Suppressor macrophage (primary cell): ENCODE measurements at regions not wholly inside any gene's neighbourhood (a gene's known extent, or its start where the extent isn't known, plus 50 kb on each side); places are given as distances from the start of the nearest gene placed in this dataset.

Experiments
- DNase-seq, 4 experiments: peaks; one replicate each; pipeline ENCODE4 v3.0.0-alpha.2; 2020 to 2022

DNA sequence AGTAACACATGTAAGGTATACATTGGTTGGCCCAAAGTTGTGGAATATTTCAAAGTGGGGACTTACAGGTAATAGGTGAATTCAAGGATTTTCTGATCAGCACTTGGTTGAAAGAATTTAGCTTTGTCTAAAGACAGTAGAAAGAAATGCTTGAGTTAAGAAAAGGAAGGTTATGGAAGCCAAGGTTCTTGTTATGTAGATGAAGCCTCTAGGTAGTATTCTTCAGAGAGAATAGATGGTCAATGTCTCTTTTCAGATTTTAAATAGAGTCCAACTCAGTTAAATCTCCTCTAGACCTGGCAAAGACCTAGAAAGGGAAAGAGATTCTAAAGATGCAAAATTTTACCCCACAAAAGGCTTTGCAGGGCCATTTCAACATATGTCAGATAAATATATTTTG, 157.4 kb downstream of the ANKRD30B start:
- no peak for DNase-seq

DNA sequence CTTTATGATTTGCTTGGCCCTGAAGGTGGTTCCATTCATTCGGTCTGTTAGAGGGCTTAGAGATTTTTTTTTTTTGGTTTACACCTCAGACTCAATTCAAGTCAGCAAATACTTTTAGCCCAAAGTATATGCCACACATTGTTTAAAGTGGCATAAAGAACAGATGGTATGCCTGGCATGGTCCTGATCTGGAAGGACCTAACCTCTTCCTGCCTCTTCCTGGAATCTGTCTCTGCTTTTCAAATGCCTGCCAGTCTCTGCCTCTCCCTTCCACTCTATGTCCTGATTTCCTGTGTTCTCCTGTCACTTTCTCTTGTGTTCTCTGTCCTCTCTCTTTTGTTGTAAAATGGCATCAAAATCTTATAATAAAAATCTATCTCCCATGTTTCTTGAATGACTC, 158.0 kb downstream of the ANKRD30B start:
- DNase-seq: no peak

DNA sequence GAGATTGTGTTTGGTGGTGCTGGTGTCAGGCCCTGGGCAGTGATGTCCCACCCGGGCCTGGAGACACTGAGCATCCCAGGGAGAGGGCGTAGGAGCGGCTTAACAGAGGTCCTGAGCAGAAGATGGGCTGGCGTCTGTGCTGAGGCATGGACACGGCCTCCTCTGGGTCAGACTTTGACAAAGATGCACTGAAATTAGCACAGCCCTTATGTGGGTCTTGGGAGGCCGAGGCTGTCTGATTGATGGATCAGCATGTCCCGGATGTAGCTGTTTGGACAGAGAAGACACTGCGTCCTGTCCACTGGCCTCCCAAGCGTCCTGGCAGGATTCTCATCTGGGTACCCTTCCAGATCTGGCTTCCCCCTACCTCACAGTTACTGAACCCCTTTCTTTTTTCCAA, 159.4 kb downstream of the ANKRD30B start:
- DNase-seq: no peak

DNA sequence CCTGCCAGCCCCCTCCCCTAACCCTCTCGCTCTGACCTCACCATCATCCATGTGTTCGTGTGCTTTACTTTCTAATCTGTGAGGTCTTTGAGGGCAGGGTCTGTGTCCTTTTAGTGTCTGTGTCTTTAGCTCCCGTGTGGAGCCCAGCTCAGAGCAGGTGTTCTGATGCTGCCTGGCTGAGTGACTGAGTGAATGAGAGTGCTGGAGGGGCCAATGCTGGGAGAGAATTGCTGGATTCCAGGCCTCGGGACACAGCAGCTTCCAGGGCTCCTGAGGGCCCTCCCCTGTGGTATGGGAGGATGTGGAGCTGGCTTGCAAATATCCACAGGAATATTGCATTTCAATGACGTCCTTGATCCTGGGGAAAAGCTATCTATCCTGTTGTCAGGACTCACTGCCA, 160.6 kb downstream of the ANKRD30B start:
- no peak for DNase-seq

DNA sequence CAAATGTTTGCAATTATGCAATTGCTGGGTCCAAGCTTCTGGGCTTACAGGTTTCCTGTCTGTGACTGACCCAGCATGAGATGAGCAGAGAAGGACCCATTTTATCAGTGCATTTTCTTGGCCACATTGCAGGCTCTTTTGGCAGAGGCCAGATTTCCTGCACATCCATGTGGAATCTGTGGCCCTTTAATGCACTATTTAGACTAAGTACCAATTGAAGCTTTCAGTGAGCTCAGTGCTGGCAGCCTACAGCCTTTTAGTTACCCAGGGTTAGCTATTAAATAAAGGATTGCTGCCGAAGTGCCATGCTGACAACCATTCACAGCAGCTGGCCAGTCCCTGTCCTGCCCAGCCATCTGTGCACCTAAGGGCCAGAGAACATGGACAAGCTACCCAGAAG, 165.0 kb downstream of the ANKRD30B start:
- DNase-seq: no peak

DNA sequence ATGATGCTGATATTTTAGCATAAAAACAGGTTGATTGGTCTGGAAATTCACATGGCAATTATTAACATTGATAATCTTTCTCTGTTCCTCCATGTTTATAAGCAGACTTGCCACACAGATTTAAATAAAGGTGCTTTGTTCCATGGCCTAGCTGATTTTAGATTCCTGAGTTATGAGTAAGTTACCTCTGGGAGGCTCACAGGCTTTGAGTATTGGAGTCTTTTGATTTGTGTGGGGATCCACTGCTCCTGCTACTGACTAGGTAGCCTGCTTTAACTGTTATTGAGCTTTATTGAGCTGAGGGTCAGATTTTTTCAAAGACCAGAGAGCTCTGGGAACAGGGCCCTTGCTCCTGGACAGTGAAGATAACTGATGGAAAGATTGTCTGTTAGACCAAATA, 166.1 kb downstream of the ANKRD30B start:
- no peak for DNase-seq

DNA sequence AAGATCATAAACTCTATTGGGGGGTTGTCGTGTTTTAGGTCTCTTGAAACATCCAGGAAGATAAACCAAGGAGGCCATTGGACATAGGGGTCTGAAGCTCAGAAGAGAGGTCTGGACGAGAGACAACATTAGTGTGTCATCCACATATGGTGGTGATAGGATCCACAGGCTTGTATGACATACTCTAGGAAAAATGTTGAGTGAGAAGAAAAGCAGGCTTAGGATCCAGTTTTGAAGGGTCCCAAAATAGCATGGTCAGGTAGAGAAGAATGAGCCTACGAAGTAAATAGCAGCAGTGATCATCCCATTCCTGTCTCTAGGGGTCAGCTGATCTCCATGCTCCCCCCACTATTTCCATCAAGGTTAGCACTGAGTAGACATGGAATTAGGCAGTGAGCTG, 166.8 kb downstream of the ANKRD30B start:
- DNase-seq: no peak

DNA sequence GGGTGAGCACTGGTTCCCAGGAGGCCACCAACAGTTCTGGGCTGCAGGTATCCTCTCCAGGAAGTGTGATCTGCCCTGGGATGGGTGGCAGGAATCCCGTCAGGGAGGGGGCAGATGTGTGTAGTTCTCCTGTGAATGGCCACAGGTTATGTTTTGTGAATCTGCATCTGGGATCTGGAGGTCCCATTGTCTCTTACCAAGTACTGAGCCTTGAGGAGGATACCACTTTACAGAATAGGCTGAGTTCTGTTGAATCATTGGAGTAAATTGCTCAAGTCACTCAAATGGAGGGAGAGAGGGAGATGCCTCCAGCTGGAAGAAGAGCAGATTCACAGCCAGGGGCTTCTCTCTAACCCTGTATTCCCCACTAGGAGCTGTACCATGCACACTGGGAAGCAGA, 168.2 kb downstream of the ANKRD30B start:
- DNase-seq: no peak

DNA sequence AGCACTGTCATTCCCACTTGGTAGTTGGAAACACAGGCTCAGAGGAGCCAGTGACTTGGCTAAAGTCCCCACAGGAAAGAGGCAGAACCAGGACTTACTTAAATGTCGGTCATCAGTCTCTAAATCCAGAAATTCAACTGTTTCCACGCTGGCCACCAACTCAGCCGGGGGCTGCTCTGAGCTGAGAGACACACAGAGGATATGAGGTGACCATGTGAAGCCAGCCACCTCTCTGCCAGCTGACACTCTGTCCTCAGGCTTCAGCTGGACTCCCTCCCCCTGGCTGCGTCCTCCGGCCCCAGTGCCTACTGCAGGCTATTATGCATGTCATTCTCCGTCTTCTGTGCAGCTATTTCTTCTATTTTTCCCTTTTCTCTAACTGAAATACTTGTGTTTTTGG, 168.9 kb downstream of the ANKRD30B start:
- DNase-seq: no peak

DNA sequence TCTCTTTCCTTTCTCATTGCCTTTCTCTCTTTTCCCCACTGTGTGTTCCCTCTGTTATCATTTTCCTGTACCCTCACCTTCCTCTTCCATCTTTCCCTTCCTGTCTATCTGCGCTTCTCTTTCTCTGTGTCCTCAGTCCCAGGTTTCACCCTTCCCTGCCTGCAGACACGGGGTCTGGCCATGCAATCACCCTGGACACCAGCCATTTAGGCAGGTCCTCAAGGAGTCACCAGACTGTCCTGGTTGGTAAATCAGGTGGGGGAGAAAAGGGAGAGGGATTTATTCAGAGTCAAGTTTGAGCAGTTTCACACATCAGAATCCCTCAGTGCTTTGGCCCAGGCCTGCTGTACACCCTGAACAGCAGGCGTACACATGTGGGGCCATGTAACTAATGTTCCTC, 169.3 kb downstream of the ANKRD30B start:
- DNase-seq: no peak

DNA sequence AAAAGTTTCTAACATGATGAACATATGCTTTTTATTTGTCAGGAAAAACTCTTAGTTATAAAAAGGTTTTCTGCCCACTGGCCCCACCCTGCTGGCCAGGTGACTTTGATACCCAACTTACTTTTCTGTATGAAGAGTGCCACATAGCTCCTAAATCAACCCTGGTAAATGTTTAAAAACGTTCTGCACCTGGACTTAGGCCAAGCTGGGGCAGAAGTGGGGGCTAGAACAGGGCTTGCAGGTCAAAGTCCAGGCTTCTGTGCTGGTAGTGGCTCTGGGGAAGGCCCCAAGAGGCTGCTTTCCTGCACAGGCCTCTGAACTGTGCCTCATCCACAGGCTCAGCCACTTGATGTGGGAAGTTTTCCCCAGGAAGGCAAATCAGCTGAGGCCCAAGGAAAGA, 171.7 kb downstream of the ANKRD30B start:
- no peak for DNase-seq

DNA sequence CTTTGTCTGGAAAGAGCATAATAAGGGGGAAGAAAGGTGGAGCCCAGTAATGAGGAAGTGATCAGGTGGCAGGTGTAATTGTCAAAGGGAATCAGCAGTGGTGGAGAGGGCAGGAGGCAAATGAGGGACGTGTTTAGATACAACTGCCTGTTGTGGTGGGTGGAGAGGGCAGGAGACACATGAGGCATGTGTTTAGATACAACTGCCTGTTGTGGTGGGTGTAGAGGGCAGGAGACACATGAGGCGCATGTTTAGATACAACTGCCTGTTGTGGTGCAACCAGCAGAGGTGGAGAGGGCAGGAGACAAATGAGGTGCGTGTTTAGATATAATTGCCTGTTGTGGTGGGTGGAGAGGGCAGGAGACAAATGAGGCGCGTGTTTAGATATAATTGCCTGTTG, 173.1 kb downstream of the ANKRD30B start:
- DNase-seq: no peak

DNA sequence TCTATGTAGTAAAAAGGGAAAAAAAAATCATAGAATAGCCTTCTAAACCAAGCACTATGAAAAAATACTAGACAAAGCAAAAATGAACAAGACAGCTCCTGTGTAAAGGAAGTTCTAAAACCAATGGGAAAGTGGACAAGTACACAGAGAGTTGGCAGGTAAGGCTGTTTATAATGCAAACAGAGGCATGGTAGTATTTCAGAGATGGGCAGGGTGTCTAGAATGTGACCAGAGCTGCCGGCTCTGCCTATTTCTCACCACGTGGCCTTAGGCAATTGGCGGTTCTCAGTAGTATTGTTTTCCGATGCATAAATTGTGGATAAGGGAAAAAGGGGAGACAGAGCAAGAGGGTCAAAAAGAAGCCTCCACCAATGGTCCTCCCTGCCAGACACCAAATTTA, 173.6 kb downstream of the ANKRD30B start:
- no peak for DNase-seq

DNA sequence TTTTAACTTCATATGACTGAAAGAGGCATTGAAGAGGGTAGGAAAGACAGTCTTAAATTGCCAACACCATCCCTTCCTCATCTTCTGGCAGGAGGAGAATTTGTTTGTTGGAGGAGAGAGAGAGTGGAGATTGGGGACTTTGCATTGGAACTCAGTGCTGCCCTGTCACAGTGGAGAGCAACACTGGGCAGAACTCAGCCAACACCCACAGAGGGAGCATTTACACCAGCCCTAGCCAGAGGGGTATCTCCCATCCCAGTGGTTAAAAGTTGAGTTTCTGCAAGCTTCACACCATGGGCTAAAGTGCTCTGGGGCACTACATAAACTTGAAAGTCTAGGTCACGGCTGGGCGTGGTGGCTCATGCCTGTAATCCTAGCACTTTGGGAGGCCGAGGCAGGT, 174.1 kb downstream of the ANKRD30B start:
- no peak for DNase-seq

DNA sequence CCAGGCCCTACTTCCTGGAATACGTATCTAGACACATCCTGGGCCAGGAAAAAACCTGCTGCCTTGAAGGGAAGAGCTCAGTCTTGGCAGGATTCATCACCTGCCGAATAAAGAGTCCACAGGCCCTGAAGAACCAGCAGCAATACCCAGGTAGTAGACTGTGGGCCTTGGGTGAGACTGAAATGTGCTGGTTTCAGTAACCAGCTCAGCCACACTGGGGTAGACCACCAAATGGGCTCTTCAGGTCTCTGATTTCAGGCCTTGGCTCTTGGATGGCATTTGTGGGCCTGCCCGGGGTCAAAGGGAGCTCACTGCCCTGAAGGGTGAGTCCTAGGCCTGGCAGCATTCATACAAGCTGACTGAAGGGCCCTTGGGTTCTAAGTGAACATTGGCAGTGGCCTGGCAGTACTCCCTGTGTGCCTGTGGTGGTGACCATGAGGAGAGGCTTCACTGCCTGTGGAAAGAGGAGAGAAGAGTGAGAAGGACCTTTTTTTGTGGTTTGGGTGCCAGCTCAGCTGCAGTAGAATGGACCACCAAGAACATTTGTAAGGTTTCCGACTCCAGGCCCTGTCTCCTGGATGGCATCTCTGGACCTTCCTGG, 175.1 kb downstream of the ANKRD30B start:
- DNase-seq: no peak

DNA sequence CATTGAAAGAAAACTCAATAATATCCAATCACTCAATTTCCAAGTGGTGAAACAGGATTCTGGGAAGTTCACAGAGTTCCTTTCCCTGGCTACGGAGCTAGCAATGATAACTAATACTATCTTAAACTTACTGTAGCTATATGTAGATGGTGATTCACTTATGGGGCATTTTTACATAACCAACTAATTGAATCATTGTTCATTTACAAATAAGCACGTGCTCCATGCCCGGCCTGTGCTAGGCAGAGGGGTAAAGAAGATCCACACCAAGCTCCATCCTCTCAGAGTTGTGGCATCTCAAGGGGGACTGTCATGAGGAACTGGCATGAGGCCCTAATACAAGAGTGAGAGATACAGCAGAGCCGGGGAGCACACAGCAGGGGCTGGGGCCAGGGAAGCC, 176.3 kb downstream of the ANKRD30B start:
- DNase-seq: no peak

DNA sequence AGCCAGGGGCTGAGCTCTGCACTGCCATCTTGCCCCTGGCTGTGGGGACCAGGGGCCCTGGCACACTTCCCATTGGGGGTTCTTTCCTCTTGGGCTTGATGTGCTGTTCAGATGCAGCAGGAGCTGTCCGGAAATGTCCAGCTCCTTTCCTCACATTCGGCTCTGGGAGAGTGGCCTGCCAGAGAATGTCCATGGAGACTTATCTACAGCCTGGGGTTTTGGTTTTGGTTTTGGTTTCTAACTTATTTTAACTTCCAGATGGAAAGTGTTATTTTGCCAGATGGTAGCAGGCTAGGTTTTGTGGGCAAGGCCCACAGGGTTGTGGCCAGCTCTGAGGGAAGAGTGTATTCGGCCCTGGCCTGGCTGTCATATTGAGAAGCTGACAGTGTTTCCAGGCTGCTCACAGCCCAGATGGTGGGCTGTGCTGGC, 177.3 kb downstream of the ANKRD30B start:
- DNase-seq: no peak

DNA sequence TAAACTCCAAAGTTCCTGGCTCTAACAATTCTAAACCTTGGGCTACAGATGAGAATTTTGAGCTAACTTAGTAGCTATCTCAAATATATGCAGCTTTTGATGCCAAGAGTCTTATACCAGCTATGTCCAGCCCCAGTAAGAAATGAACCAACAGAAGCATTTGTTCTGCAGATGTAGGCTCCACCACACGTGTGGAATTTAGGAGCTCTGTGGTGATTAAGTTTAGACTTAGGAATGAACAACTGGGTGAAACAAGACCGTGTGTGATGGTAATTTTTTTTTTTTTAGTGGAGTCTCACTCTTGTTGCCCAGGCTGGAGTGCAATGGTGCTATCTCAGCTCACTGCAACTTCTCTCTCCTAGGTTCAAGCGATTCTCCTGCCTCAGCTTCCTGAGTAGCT, 179.7 kb downstream of the ANKRD30B start:
- DNase-seq: no peak

DNA sequence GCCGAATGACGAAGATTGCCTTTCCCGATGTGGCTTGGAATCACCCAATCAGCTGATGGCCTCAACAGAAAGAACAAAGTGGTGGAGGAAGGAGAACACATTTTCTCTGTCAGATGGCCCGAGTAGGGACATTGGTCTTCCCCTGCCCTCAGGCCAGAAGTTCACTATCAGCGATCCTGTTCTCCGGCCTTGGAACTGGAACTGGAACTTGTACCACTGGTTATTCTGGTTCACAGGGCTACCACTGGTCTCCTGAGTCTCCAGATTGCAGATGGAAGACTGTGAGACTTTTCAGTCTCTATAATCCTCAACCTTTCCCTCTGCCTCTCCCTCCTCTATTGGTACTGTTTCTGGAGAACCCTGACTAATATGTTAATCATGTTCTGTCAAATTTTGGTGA, 180.4 kb downstream of the ANKRD30B start:
- DNase-seq: no peak

DNA sequence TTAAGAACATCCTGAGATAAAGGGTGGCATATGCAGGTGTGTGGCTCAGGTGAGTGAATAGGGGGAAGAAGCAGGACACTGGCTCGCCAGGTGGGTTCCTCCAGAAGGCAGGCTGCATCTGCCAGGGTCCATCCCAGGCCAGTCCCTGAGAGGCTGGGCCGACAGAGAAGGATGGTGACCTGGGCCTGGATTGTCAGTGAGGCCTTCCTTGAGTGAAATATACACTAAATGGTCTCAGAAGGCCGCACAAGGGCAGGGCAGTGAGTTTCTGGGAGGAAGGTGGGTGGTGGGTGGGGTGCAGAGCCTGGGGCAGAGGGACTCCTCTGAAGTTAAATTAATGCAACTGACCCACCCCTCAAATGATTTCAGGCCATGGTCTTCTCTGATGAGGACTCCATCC, 182.1 kb downstream of the ANKRD30B start:
- no peak for DNase-seq

DNA sequence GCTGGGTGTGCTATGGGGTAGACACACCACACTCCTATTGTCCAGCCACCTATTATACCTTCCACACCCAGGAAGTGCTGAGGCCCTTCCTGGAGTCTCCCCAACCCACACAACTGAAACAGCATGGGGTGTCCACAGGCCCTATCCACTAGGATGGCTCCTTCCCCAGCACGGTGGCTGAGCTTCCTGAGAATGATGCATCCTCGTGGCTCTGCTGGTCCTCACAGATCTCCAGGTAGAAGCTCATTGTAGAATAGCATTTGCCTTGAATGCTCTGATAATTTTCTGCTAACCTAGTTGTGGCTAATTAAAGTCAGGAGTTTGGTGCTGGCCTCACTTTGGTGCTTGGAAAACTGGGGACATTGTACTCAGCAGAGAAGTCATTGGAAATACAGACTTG, 182.6 kb downstream of the ANKRD30B start:
- DNase-seq: no peak

DNA sequence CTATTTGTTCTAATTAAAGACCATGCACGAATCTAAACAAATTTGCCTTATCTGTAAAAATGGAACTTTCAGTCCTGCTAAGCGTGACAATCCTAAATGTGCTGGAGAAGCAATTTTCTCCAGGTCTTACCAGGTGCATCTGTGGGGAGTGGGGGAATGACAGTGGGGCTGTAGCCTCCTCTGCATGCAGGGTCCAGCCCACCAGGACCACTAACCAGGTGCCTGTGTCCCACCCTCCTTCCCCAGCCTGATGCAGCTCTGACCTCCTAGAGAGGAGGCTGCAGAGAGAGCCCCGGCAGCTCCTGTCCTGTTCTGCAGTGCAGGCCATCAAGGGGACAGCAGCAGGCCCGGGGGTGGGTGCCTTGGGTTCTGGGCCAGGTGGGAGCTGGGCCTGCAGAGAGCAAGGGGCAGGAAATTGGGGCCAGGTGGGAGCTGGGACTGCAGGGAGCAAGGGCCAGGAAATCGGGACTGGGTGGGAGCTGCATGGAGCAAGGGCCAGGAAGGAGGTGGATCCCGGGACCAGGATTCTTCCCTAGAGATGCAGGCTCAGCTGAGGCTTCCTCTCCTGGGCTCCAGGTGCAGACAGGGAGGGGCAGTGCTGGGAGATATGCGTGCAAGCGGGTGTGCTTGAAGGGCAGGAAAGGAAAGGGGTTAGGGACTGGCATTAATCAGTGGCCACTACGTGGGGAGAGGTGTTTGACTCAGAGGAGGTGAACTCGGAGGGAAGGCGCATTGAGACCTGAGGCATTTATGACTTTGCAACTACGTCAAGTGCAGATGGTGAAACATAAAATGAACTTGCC, 185.3 kb downstream of the ANKRD30B start:
- no peak for DNase-seq

DNA sequence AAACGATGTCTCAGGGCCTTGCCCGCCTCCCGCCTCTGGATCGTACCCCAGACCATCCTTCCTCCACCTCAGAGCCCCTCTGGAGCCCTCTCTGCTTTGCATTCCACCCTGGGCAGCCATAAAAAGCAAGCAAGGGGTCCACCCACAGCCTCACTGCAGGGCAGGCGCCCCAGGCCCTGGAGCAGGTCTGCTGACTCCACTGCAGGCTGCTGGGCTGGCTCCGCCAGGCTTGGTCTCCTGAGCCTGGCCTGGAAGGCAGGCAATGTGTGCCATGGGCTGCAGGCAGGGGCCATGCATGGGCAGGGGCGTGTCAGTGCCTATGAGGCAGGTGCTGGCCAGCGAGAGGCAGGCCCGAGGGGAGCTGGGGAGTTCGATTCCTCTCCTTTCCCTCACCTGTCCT, 186.0 kb downstream of the ANKRD30B start:
- DNase-seq: no peak

DNA sequence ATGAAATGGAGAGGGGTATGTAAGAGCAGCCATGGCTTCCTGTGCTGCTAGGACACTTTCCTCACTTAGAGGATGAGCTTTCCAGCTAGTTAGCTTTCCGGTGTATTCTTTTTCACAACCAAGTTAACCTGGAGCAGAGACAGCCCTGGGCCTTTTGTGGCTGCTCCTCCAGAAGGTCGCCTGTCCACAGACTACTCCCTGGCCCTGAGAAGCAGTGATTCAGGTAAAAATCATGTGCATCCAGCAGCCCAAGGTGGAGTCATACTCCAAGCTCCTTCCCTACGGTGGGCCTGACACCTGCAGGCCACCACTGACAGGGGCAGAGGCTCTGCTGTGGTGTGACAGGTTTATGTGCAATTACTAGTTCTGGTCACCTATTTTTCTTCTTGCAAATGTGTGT, 187.2 kb downstream of the ANKRD30B start:
- DNase-seq: no peak

DNA sequence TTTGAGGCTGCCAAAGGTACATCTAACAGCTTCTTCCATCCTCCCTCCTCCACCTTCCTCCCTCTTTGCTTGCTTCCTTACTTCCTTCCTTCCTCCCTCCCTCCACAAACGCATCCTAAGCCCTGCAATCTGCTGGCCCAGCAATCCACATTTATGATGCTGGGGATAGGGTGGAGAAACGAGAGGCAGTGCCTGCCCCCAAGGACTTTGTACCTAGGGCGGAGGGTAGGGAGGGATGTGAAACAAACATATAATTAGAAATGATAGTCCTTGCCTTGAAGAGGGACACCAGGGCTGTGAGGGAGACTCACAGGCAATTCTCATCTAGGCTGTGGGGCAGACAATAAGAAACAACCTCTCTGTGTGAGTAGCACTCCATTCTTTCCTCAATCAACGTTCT, 188.3 kb downstream of the ANKRD30B start:
- DNase-seq: no peak
